ENCODE measurements at regions not wholly inside any gene's neighbourhood (a gene's known extent, or its start where the extent isn't known, plus 50 kb on each side); places are given as distances from the start of the nearest gene placed in this dataset.
"Not testable (repeated sequence)": the region's sequence is repeated elsewhere in the genome, so short reads cannot be mapped to it uniquely, and the experiment has no call there.

DNA sequence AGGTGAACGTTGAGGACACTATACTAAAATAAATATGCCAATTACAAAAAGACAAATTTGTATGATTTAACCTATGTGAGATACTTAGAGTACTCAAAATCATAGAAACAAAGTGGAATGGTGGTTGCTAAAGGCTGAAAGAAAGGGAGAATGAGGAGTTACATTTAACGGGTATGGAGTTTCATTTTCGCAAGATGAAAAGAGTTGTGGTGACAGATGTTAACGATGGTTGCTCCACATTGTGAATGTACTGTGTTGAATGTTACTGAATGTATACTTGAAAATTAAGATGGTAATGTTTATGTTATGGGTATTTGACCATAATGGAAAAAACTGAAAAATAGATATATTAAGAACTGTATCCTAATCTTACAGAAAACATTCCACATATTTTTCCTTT lies 51.3 kb upstream of the MOCS2 start:
- ATAC-seq, result no peak
- H3K4me3 Mint-ChIP-seq, result no peak overlapping the region
- no peaks in the 10 kb centered on the region for H3K36me3 Mint-ChIP-seq

DNA sequence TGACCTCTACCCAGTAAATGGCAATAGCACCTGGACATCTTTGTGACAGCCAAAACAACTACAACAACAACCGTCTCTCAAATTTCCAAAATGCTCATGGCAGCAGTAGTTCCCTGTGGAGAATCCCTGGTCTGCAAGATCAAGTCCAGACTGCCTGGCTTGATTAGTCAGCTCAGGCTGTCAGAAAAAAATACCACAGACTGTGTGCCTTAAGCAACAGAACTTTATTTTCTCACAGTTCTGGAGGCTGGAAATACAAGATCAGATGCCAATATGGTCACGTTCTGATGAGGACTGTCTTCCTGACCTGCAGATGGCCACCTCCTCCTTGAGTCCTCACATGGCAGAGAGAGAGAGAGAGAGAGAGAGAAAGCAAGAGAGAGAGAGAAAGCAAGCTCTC lies 52.3 kb upstream of the MOCS2 start:
- ATAC-seq, result no peak
- Mint-ChIP-seq H3K9me3 (no peaks in the 10 kb centered on the region), H3K36me3 (no peaks in the 10 kb centered on the region), H3K4me3 (no peak overlapping the region), H3K4me1 (no peaks in the 10 kb centered on the region), H3K27ac (no peak overlapping the region)
- DNase-seq (ENCODE audit: low spot score in 2 of 2), result no peak

More for the DNA sequence above, 51.3 kb upstream of the MOCS2 start:
- Mint-ChIP-seq H3K9me3 (no peaks in the 10 kb centered on the region), H3K4me1 (no peaks in the 10 kb centered on the region), H3K27ac (no peak overlapping the region)
- no peak for DNase-seq (ENCODE audit: low spot score in 2 of 2)

DNA sequence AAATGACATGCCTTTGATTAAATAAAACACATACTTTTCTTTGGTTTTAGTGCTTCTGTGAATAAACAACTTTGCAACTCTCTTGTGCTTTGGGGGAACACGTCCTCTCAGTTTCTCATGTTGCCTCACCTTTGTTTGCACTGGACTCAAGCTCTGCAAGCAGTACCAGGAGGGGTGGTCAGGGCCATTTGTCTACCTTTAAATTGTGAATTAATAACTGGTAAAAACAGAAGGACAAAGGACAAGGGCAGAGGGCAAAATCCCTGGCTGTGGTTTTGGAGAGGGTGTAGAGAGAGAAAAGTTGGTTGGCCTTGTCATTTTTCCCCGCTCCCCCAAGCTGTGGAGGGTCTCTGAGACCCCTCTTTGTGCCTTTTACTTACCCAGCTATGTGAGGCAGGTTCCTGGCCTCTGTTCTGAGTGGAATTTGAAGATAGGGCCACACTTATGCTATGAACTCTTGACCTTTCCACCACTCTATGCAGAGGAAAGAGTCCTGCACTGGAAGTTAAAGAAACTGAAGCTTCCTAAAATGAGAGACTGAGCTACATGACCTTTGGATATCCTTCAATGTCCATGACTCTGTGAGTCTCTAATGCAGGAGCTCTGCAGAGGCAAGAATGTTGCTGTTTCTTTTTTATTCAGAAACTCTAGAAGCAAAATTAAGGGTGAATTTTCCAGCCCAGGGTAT lies 55.1 kb upstream of the MOCS2 start:
- ATAC-seq, result no peak
- no peaks in the 10 kb centered on the region for H3K36me3 Mint-ChIP-seq
- no peak for DNase-seq (ENCODE audit: low spot score in 2 of 2)
- no peaks in the 10 kb centered on the region for H3K9me3 Mint-ChIP-seq
- H3K4me3 Mint-ChIP-seq, result no peak overlapping the region
- H3K27ac Mint-ChIP-seq, result no peak overlapping the region
- H3K4me1 Mint-ChIP-seq, result no peaks in the 10 kb centered on the region

DNA sequence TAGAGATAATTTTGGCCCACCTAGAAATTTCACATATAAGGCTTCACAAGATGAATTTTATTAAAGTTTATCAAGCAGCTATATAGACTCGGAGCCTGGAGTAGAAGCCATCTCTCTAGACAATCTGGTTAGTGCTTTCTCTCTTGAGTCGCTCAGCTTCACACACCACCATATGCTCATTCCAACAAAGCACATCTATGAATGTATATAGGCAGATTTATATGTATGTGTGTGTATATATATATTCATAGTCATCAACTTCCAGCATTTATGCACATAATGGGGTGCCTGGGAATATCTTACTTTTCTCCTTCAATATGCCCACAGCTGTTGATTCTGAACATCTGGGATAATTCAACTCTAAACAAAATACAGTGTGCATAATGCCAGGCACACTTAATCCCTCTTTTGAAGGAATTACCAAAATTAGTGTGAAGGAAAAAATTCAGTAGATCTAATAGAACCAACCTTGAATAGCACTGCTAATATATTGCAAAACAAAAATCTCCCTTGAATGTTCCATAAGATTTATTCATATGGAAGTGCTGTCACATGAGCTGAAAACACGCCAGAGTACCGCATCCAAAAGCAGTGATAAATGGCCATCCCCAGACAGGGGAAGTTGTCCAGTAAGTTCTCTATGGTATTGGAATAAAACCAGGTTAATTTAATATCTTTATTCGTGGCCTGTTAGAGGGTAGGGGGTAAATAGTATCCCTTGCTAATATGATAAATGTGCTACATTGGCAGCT lies 56.0 kb upstream of the MOCS2 start:
- Mint-ChIP-seq H3K4me1 (no peaks in the 10 kb centered on the region), H3K9me3 (no peaks in the 10 kb centered on the region), H3K4me3 (no peak overlapping the region), H3K36me3 (no peaks in the 10 kb centered on the region), H3K27ac (no peak overlapping the region)
- ATAC-seq (no peak), DNase-seq (ENCODE audit: low spot score in 2 of 2) (no peak)

DNA sequence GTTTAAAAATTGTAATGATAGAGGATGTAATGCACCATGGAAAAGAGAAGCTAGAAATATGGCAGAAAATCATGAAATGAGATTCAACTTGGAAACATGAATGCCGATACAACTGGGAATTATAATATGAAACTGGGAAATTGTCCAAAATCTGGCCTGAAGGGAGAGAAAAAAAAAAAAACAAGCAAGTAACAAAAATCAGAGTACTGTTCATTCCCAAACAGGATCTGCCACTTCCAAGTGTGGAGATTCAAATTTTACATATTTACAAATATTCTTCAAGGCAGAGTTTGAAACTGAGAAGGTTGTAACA lies 56.6 kb upstream of the MOCS2 start:
- ATAC-seq (no peak), DNase-seq (ENCODE audit: low spot score in 2 of 2) (no peak)
- H3K4me3 Mint-ChIP-seq, result no peak overlapping the region
- H3K27ac Mint-ChIP-seq, result no peak overlapping the region
- no peaks in the 10 kb centered on the region for H3K9me3 Mint-ChIP-seq
- no peaks in the 10 kb centered on the region for H3K36me3 Mint-ChIP-seq
- no peaks in the 10 kb centered on the region for H3K4me1 Mint-ChIP-seq

DNA sequence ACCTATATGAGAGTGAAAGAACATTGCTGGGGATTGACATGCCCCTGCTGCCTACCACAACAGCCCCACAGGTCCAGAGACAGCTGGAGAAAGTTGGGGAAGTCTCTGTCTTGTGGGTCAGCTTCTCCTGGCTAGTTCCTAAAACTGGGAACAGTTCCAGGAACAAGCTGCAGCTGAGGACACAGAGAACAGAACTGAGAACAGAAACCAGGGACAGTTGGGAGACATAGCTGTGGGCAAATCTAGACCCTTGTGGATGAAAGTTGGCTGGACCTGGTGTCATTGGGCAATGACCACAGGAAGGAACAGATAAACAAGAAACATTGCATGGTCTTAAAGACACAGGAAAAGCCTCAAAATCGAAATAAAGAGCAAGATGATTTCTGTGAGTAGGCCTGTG lies 58.3 kb upstream of the MOCS2 start:
- no peak overlapping the region for H3K27ac Mint-ChIP-seq
- no peaks in the 10 kb centered on the region for H3K9me3 Mint-ChIP-seq
- H3K36me3 Mint-ChIP-seq, result no peaks in the 10 kb centered on the region
- no peak overlapping the region for H3K4me3 Mint-ChIP-seq
- no peaks in the 10 kb centered on the region for H3K4me1 Mint-ChIP-seq
- ATAC-seq (no peak), DNase-seq (ENCODE audit: low spot score in 2 of 2) (no peak)

DNA sequence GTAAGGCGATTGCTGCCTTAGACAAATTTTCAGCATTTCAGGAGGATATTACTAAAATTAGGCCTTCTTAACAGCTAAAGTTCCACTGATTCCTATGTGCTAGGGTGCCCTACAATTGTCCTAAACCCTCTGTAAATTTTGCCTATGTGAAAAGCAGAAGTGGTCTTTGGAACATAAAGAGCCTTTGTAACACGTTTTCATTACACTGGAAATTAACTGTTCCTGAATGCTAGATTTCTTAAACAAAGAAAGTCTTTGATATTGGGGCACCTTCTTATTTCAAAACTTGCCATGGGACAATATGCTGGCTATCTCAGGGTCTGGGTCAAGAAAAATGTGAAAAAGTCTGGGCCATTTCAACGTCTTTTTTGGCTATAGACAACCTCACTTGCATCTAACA lies 60.4 kb upstream of the MOCS2 start:
- no peaks in the 10 kb centered on the region for H3K36me3 Mint-ChIP-seq
- no peak overlapping the region for H3K27ac Mint-ChIP-seq
- no peak for ATAC-seq
- no peak overlapping the region for H3K4me3 Mint-ChIP-seq
- H3K9me3 Mint-ChIP-seq, result no peaks in the 10 kb centered on the region
- no peaks in the 10 kb centered on the region for H3K4me1 Mint-ChIP-seq
- no peak for DNase-seq (ENCODE audit: low spot score in 2 of 2)

DNA sequence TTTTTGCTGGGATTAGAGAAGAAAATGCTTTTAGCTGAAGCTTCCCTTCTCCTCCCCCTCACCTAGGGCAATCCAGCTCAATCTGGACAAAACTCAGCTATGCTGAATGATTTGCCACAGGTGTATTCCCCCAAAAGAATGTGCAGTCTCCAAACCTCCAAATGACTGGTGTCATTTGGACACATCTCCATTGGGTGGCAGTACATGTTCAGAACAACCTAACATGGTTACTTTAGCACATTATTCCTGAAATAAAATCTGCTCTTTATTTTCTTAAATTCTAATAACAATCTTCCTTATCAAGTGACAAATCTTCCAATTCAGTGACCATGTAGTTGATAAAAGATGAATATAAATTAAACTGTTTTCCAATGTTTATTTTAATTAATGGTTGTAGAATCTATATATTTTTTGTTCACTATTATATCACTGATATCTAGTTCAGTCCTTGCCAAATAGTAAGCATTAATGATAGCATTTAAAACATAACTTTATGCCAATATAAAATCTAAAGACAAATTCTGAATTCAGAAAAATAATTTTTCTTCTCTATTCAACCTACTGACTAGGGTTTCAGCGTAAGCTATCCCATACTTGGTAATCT lies 61.3 kb upstream of the MOCS2 start:
- no peaks in the 10 kb centered on the region for H3K36me3 Mint-ChIP-seq
- H3K4me1 Mint-ChIP-seq, result no peaks in the 10 kb centered on the region
- no peak overlapping the region for H3K27ac Mint-ChIP-seq
- ATAC-seq (no peak), DNase-seq (ENCODE audit: low spot score in 2 of 2) (no peak)
- H3K4me3 Mint-ChIP-seq, result no peak overlapping the region
- no peaks in the 10 kb centered on the region for H3K9me3 Mint-ChIP-seq

DNA sequence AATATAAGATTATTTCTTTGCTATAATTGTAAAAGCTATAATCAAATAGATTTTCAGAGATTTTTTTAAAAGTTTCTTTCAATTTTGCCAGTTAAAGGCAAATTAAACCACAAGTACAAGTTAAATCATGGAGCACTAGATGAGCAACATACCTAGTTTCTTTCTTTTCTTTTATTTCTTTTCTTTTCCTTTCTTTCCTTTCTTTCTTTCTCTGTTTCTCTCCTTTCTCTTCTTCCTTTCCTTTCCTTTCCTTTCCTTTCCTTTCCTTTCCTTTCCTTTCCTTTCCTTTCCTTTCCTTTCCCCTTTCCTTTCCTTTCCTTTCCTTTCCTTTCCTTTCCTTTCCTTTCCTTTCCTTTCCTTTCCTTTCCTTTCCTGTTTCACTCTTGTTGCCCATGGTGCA lies 62.5 kb upstream of the MOCS2 start:
- H3K4me1 Mint-ChIP-seq; DNase-seq (ENCODE audit: low spot score in 2 of 2); ATAC-seq; H3K4me3 Mint-ChIP-seq; H3K9me3 Mint-ChIP-seq; H3K36me3 Mint-ChIP-seq; H3K27ac Mint-ChIP-seq: not testable (repeated sequence)

DNA sequence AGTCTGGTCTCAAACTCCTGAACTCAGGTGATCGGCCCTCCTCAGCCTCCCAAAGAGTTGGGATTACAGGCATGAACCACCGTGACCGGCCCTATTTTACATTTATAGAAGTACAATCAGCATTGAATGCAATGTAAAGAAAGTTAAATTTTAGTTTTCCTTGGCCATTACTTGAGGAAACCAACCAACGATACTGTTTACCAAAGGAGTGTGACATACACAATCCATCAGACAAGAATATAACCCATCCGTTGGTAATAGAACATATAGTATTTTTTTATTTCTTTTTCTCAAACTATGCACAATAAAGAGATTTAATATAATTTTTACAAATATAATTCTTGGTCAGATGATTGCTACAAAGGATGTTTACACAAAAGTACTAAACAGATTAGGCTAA lies 63.1 kb upstream of the MOCS2 start:
- no peak for ATAC-seq
- no peak overlapping the region for H3K4me3 Mint-ChIP-seq
- H3K4me1 Mint-ChIP-seq, result no peaks in the 10 kb centered on the region
- H3K9me3 Mint-ChIP-seq, result no peaks in the 10 kb centered on the region
- no peak for DNase-seq (ENCODE audit: low spot score in 2 of 2)
- H3K36me3 Mint-ChIP-seq, result no peaks in the 10 kb centered on the region
- no peak overlapping the region for H3K27ac Mint-ChIP-seq

DNA sequence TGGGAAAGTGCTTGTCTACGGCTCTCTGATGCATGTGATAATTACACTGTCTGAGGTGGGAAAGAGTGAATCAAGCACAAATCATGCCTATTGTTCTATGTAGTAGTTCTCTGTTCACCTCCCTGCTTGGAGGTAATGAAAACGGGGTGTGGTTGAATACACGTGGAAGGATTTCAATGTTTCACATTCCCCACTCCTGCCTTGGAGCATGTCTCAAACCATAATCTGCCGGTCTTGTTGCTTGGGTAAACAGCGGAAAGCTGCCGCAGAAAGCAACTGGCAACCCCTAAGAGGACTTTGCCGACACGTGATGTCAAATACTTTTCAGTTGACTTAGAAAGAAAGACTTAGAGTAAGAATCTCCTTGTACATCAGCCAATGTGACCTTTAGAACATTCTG lies 63.5 kb upstream of the MOCS2 start:
- Mint-ChIP-seq H3K4me1 (no peaks in the 10 kb centered on the region), H3K27ac (no peak overlapping the region), H3K4me3 (no peak overlapping the region), H3K9me3 (no peaks in the 10 kb centered on the region), H3K36me3 (no peaks in the 10 kb centered on the region)
- ATAC-seq (no peak), DNase-seq (ENCODE audit: low spot score in 2 of 2) (no peak)

DNA sequence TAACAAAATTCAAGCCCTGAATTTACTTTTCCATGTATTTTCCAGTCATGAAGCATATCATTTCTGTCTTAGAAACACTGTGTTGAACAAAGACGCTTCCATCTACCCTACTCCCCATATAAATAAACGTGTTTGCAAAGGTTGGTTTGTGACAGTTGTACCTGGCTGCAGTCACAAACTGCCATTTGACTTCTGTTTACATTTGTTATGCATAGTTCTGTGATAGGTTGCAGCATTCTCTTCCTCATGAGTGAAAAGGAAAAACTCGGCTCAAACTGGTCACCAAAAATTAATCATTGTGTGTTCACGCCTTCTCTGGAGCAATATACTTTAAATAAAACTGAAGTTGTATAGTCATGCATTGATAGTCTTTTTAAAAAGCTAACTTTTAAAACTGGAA lies 69.3 kb upstream of the MOCS2 start:
- no peaks in the 10 kb centered on the region for H3K36me3 Mint-ChIP-seq
- no peaks in the 10 kb centered on the region for H3K9me3 Mint-ChIP-seq
- no peak for ATAC-seq
- no peak for DNase-seq (ENCODE audit: low spot score in 2 of 2)
- H3K4me1 Mint-ChIP-seq, result no peaks in the 10 kb centered on the region
- H3K4me3 Mint-ChIP-seq, result no peak overlapping the region
- H3K27ac Mint-ChIP-seq, result no peak overlapping the region

DNA sequence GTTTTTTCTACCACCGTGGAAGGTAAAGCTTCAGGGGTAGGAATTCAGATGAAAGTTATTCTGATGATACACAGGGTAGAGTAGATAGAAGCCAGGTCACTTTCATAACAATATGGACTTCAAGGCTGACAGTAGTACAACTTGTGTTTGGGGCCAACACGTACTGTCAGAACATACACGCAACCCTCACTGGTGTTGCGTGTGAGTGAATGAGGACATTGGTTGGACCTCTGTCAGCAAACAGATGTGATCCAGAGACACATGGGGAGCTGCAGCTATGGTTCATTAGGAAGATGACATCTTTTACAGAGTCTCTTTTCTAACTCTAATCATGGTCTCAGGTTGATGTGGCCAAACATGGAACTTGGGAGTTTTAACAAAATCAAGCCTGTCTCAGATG lies 70.1 kb upstream of the MOCS2 start:
- no peak for DNase-seq (ENCODE audit: low spot score in 2 of 2)

DNA sequence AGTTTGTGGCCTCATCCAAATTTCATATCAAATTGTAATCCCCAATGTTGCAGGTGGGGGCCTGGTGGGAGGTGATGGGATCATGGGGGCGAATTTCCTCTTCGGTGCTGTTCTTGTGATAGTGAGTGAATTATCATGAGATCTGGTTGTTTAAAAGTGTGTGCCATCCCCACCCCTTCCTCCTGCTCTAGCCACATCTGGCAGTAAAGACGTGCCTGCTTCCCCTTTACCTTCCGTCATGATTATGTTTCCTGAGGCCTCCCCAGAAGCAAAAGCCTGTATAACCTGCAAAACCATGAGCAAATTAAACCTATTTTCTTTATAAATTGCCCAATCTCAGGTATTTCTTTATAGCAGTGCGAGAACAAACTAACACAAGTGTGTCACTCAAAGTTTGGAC lies 71.0 kb upstream of the MOCS2 start:
- ATAC-seq (no peak), DNase-seq (ENCODE audit: low spot score in 2 of 2) (no peak)
- no peak overlapping the region for H3K27ac Mint-ChIP-seq
- H3K9me3 Mint-ChIP-seq, result no peaks in the 10 kb centered on the region
- no peaks in the 10 kb centered on the region for H3K4me1 Mint-ChIP-seq
- H3K36me3 Mint-ChIP-seq, result no peaks in the 10 kb centered on the region
- no peak overlapping the region for H3K4me3 Mint-ChIP-seq

More for the DNA sequence above, 70.1 kb upstream of the MOCS2 start:
- Mint-ChIP-seq H3K4me3 (no peak overlapping the region), H3K9me3 (no peaks in the 10 kb centered on the region), H3K36me3 (no peaks in the 10 kb centered on the region), H3K27ac (no peak overlapping the region), H3K4me1 (no peaks in the 10 kb centered on the region)
- no peak for ATAC-seq

DNA sequence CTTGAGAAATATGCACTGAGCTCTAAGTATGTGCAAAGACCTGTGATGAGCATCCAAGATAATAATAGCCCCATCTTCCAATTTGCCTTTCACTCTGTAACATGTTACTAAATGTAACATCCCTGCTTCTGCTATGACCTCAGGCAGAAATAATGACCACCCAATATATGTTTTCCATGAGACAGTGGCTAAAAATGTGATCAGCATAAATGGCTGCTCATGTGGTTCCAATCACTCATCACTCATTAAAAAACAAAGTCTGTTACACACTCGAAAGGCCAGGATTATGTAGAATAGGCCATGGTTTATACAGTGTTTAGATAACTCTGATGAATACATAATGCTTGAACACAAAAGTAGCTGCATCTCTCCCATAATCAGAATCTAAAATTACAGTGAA lies 71.4 kb upstream of the MOCS2 start:
- no peak for DNase-seq (ENCODE audit: low spot score in 2 of 2)
- ATAC-seq, result no peak
- no peak overlapping the region for H3K4me3 Mint-ChIP-seq
- no peak overlapping the region for H3K27ac Mint-ChIP-seq
- no peaks in the 10 kb centered on the region for H3K36me3 Mint-ChIP-seq
- no peaks in the 10 kb centered on the region for H3K9me3 Mint-ChIP-seq
- H3K4me1 Mint-ChIP-seq, result no peaks in the 10 kb centered on the region

DNA sequence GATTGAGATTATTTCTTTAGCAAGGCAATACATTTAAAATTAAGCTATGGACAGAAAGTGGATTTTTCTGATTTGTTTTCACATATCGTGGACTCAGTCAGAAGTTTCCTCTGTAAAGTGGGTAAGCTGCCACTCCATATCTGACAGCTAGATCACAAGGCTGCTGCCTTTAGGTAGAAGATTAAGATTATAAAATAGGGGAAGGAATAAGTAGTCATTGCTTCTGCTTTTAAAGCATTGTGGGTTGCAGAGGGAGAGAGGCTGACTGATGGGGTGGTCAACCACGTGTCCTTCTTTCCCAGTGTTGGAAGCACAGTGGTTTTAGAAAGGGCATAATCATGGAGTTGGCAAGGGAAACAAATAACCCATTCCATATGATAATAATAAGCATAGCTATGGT lies 74.3 kb upstream of the MOCS2 start:
- Mint-ChIP-seq H3K27ac (no peak overlapping the region), H3K36me3 (no peaks in the 10 kb centered on the region), H3K9me3 (peaks cover 4% of the 10 kb centered on the region), H3K4me1 (no peaks in the 10 kb centered on the region), H3K4me3 (no peak overlapping the region)
- ATAC-seq (no peak), DNase-seq (ENCODE audit: low spot score in 2 of 2) (no peak)

Measured in stimulated activated effector memory CD8-positive, alpha-beta T cell treated with anti-CD3 and anti-CD28 coated beads, Interleukin-12 subunit alpha, Interleukin-12 subunit beta, amount 100 ng/mL, for 72 hours (primary cell).